ENCODE measurements at regions not wholly inside any gene's neighbourhood (a gene's known extent, or its start where the extent isn't known, plus 50 kb on each side); places are given as distances from the start of the nearest gene placed in this dataset.

GRCh38 chr13:22469452-22469851 is 711.3 kb upstream of the SGCG start:
- intact Hi-C loops (cut with micrococcal nuclease), result no loop called here
- Mint-ChIP-seq H3K27me3 (no peaks in the 10 kb centered on the region), H3K36me3 (ENCODE audit: low read depth) (no peaks in the 10 kb centered on the region), H3K27ac (no peak overlapping the region), H3K4me1 (no peaks in the 10 kb centered on the region), H3K4me3 (no peak overlapping the region), H3K9me3 (no peaks in the 10 kb centered on the region)
- ChIA-PET POLR2A (no interaction called here), CTCF (no interaction called here)
- ATAC-seq (ENCODE audit: low read depth), result no peak
- no peak for TF ChIP-seq CTCF (IDR thresholded peaks at IDR 0.05)
- no peak for DNase-seq

- Mint-ChIP-seq H3K27me3 (no peaks in the 10 kb centered on the region), H3K4me3 (no peak overlapping the region), H3K9me3 (no peaks in the 10 kb centered on the region), H3K4me1 (no peaks in the 10 kb centered on the region), H3K36me3 (ENCODE audit: low read depth) (no peaks in the 10 kb centered on the region), H3K27ac (no peak overlapping the region)
- CTCF ChIA-PET, result no interaction called here
- intact Hi-C loops (cut with micrococcal nuclease), result no loop called here
- DNase-seq, result no peak
- POLR2A ChIA-PET, result no interaction called here
- ATAC-seq (ENCODE audit: low read depth), result no peak
- TF ChIP-seq CTCF (IDR thresholded peaks at IDR 0.05), result no peak
Measured at GRCh38 chr13:22470075-22470474, 710.7 kb upstream of the SGCG start.

- ATAC-seq (ENCODE audit: low read depth) (no peak), DNase-seq (no peak)
- Mint-ChIP-seq H3K4me3 (no peak overlapping the region), H3K27ac (no peak overlapping the region), H3K36me3 (ENCODE audit: low read depth) (no peaks in the 10 kb centered on the region), H3K27me3 (no peaks in the 10 kb centered on the region), H3K4me1 (no peaks in the 10 kb centered on the region), H3K9me3 (no peaks in the 10 kb centered on the region)
- TF ChIP-seq CTCF (IDR thresholded peaks at IDR 0.05), result no peak
- intact Hi-C loops (cut with micrococcal nuclease), result no loop called here
- ChIA-PET CTCF (no interaction called here), POLR2A (no interaction called here)
Measured at GRCh38 chr13:22482496-22483000, 698.2 kb upstream of the SGCG start.

- ATAC-seq (ENCODE audit: low read depth) (no peak), DNase-seq (no peak)
- ChIA-PET POLR2A (no interaction called here), CTCF (no interaction called here)
- no peak for TF ChIP-seq CTCF (IDR thresholded peaks at IDR 0.05)
- Mint-ChIP-seq H3K27ac (no peak overlapping the region), H3K4me1 (no peaks in the 10 kb centered on the region), H3K4me3 (no peak overlapping the region), H3K36me3 (ENCODE audit: low read depth) (no peaks in the 10 kb centered on the region), H3K9me3 (peaks cover 2% of the 10 kb centered on the region), H3K27me3 (no peaks in the 10 kb centered on the region)
- intact Hi-C loops (cut with micrococcal nuclease), result no loop called here
Measured at GRCh38 chr13:22483276-22483675, 697.5 kb upstream of the SGCG start.

GRCh38 chr13:22486490-22486889 is 694.3 kb upstream of the SGCG start:
- Mint-ChIP-seq H3K9me3 (peaks cover 2% of the 10 kb centered on the region), H3K4me1 (no peaks in the 10 kb centered on the region), H3K27ac (no peak overlapping the region), H3K4me3 (no peak overlapping the region), H3K27me3 (no peaks in the 10 kb centered on the region), H3K36me3 (ENCODE audit: low read depth) (no peaks in the 10 kb centered on the region)
- CTCF ChIA-PET, result no interaction called here
- ATAC-seq (ENCODE audit: low read depth) (no peak), DNase-seq (no peak)
- no peak for TF ChIP-seq CTCF (IDR thresholded peaks at IDR 0.05)
- intact Hi-C loops (cut with micrococcal nuclease), result no loop called here
- POLR2A ChIA-PET, result no interaction called here
